PFSK-1 (cell line): ENCODE measurements at regions not wholly inside any gene's neighbourhood (a gene's known extent, or its start where the extent isn't known, plus 50 kb on each side); places are given as distances from the start of the nearest gene placed in this dataset.

Experiments
- REST ChIP-seq, 2 experiments: IDR thresholded peaks; 2 replicates each; pipeline versions ENCODE4 v1.6.1 to v1.8.0; 2011 to 2012; ENCODE audit warnings: low read depth in 2 of 2, low read length in 2 of 2, control low read depth in 1 of 2, inconsistent platforms in 1 of 2, mild to moderate bottlenecking in 1 of 2, moderate library complexity in 1 of 2; ENCODE audit not compliant: insufficient read depth in 1 of 2
- SIN3A ChIP-seq: IDR thresholded peaks from 2 replicates; pipeline ENCODE4 v1.6.1; 2012; ENCODE audit warnings: mild to moderate bottlenecking, low read length, moderate library complexity, borderline replicate concordance; ENCODE audit not compliant: insufficient read depth
- TAF1 ChIP-seq: IDR thresholded peaks from 2 replicates; pipeline ENCODE4 v1.6.1; 2012; ENCODE audit warnings: low read length, control low read depth, borderline replicate concordance; ENCODE audit not compliant: insufficient read depth

DNA sequence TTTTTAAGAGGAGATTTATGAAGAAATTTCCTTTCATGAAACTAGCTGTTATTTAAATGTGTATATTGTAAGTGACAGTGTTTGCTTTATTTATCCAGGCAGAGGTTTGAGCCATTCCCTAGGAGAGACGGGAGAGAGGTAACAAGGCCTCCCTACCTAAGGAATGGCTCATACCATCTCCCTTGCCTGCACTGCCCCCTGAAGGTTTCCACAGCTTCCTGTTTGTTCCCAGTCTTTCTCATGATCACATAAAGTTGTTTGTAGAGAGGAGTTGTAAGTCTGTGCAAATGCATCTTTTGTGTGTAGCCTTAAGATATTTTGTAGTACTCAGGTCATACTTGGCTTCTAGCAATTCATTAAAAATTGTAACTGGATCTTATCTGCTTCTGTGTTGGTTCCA, 1504.5 kb upstream of the PCDH10 start:
- TF ChIP-seq TAF1: no peak
- no peak for TF ChIP-seq SIN3A
- no peak for TF ChIP-seq REST (IDR thresholded peaks at IDR 0.05; ENCODE audit: insufficient read depth in 1 of 2, low read depth in 2 of 2, low read length in 2 of 2)
